K562 (cell line): ENCODE measurements at regions not wholly inside any gene's neighbourhood (a gene's known extent, or its start where the extent isn't known, plus 50 kb on each side); places are given as distances from the start of the nearest gene placed in this dataset.

Experiments used
- ELF4 ChIP-seq: fragments of 450-650 bp; formaldehyde crosslinking; IDR thresholded peaks from 2 replicates; pipeline ENCODE4 v1.4.0; 2022; ENCODE audit warnings: missing genetic modification characterization
- MCM7 ChIP-seq, 2 experiments: fragments of 450-650 bp; IDR thresholded peaks; 2 replicates each; pipeline ENCODE4 v1.6.1; 2016 to 2018
- MGA ChIP-seq: fragments of 450-650 bp; IDR thresholded peaks from 2 replicates; pipeline ENCODE4 v1.6.1; 2016; ENCODE audit warnings: mild to moderate bottlenecking, moderate library complexity
- ZBTB2 ChIP-seq: fragments of 450-650 bp; IDR thresholded peaks from 2 replicates; pipeline ENCODE4 v1.6.1; 2016; ENCODE audit warnings: antibody characterized with exemption
- ZNF407 ChIP-seq: fragments of 450-650 bp; IDR thresholded peaks from 2 replicates; pipeline ENCODE4 v1.6.1; 2016; ENCODE audit warnings: low read depth
- ZNF780A ChIP-seq: fragments of 250-450 bp; sonication (Bioruptor Pico); IDR thresholded peaks from 2 replicates; pipeline ENCODE4 v1.5.0; 2021; ENCODE audit warnings: mild to moderate bottlenecking

GRCh38 chr18:77635858-77636257 lies 386.2 kb downstream of the GALR1 start (continued):
- TF ChIP-seq ZNF407 = no peak
- TF ChIP-seq ELF4 (CRISPR knock-in tag) = no peak
- TF ChIP-seq ZNF780A (CRISPR knock-in tag) = no peak
- TF ChIP-seq MGA = no peak
- TF ChIP-seq MCM7 (IDR thresholded peaks at IDR 0.05) = no peak
- no peak for TF ChIP-seq ZBTB2
